ENCODE measurements at regions not wholly inside any gene's neighbourhood (a gene's known extent, or its start where the extent isn't known, plus 50 kb on each side); places are given as distances from the start of the nearest gene placed in this dataset.
A peak's percentile ranks its signal among the peaks of the same experiment; 100 is the strongest.

DNA sequence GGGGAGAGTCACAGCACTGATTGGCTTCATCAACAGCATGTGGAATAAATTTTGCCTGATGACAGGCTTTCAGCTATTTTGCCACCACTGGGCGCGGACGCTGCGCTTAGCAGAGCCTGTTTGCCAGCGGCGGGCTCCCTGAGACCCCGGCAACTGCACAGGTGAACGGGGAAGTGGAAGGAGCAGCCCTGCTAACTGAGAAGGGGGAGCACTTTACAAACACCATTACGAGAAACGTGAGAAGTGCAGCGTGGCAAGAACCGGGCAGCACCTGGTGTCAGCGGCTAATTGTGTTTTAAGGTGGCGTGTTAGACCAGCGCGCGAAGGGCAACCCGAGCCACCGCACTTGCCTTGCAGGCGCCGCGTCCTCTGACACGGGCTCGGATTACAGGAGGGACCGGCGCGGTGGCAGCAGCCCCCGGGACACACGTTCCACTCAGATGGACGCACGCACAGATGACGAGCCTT lies 307.8 kb upstream of the ARRDC4 start:
- Histone ChIP-seq H3K36me3 (no peaks in the 10 kb centered on the region), H3K4me3 (peak overlapping the region in 3 of 4 donors; percentile 16 to 37 (median 16)), H3K27ac (no peak overlapping the region), H3K9me3 (no peaks in the 10 kb centered on the region), H3K4me1 (peaks cover 0 to 18% (median 0%) of the 10 kb centered on the region in 4 donors), H3K27me3 (peaks cover 0 to 7% of the 10 kb centered on the region in 2 donors)
- no peak for DNase-seq (ENCODE audit: low spot score in 2 of 2)
- WGBS, 2 donors, result 4 to 5% methylated on average over 26 to 32 of the region's 32 CpGs
- TF ChIP-seq, protein P1, sequence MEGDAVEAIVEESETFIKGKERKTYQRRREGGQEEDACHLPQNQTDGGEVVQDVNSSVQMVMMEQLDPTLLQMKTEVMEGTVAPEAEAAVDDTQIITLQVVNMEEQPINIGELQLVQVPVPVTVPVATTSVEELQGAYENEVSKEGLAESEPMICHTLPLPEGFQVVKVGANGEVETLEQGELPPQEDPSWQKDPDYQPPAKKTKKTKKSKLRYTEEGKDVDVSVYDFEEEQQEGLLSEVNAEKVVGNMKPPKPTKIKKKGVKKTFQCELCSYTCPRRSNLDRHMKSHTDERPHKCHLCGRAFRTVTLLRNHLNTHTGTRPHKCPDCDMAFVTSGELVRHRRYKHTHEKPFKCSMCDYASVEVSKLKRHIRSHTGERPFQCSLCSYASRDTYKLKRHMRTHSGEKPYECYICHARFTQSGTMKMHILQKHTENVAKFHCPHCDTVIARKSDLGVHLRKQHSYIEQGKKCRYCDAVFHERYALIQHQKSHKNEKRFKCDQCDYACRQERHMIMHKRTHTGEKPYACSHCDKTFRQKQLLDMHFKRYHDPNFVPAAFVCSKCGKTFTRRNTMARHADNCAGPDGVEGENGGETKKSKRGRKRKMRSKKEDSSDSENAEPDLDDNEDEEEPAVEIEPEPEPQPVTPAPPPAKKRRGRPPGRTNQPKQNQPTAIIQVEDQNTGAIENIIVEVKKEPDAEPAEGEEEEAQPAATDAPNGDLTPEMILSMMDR (IDR thresholded peaks at IDR 0.05), result no peak
- TF ChIP-seq POLR2A (IDR thresholded peaks at IDR 0.05), result no peak
- TF ChIP-seq EP300 (IDR thresholded peaks at IDR 0.05), result no peak

DNA sequence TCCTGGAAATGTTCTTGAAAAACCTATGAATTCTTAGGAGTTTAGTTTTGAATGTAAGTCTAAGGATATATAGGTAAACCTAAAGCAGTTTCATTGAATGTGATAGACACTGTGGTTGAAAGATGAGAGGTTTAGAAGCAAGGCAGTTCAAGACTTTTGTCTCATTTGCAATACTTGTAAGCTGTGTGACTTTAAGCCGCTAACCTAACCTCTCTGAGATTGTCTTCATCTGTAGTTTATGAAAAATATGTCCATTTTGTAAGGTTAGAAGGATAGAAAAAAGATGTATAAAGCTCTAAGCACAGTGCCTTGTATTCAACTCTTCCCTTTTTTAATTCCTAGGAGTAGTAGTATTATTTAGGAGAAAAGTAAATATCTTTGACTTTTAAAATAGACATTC lies 306.6 kb upstream of the ARRDC4 start:
- Histone ChIP-seq H3K36me3 (no peaks in the 10 kb centered on the region), H3K27ac (no peak overlapping the region), H3K4me3 (no peak overlapping the region), H3K27me3 (peaks cover 0 to 7% of the 10 kb centered on the region in 2 donors), H3K9me3 (no peaks in the 10 kb centered on the region), H3K4me1 (peaks cover 0 to 18% (median 0%) of the 10 kb centered on the region in 4 donors)
- TF ChIP-seq EP300 (IDR thresholded peaks at IDR 0.05) (no peak), POLR2A (IDR thresholded peaks at IDR 0.05) (no peak)
- TF ChIP-seq, protein P1 (IDR thresholded peaks at IDR 0.05), result no peak
- no peak for DNase-seq (ENCODE audit: low spot score in 2 of 2)
- 94 to 97% methylated on average over 1 of the region's 1 CpG for WGBS, 2 donors

DNA sequence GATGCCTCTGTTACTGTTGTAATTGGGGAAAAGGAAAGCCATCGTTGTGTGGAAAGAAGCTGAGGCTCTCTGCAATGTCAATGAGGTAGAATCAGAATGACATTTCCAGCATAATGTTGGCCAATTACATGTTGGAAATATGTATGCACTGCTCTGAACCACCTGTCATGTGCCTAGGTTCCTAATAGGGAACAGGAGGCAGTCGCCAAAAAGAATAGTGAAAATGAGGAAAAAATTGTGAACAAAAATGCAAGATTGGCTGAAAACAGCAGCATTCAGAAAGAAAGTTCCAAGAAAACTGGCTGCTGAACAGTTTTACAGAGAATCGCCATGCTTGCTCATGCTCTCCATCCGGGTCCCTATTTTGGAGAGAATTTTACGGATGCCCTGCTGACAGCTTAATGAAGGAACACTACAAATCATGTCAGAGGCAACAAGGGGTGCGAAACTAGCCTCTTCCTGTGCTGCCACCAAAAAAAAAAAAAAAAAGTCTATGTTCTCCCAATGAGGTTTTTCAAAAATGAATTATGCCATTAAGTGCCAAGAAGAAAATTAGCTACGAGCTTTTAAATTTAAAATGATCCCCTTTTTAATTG lies 305.9 kb upstream of the ARRDC4 start:
- H3K4me3 ChIP-seq, result no peak overlapping the region
- no peak for DNase-seq (ENCODE audit: low spot score in 2 of 2)
- H3K9me3 ChIP-seq, result no peaks in the 10 kb centered on the region
- TF ChIP-seq POLR2A (IDR thresholded peaks at IDR 0.05), result no peak
- TF ChIP-seq EP300 (IDR thresholded peaks at IDR 0.05), result no peak
- TF ChIP-seq, protein P1 (IDR thresholded peaks at IDR 0.05), result no peak
- H3K27ac ChIP-seq, result no peak overlapping the region
- H3K4me1 ChIP-seq, result peaks cover 0 to 18% (median 0%) of the 10 kb centered on the region in 4 donors
- H3K36me3 ChIP-seq, result no peaks in the 10 kb centered on the region
- WGBS, 2 donors, result 22 to 25% methylated on average over 7 of the region's 7 CpGs
- H3K27me3 ChIP-seq, result peaks cover 0 to 7% of the 10 kb centered on the region in 2 donors

DNA sequence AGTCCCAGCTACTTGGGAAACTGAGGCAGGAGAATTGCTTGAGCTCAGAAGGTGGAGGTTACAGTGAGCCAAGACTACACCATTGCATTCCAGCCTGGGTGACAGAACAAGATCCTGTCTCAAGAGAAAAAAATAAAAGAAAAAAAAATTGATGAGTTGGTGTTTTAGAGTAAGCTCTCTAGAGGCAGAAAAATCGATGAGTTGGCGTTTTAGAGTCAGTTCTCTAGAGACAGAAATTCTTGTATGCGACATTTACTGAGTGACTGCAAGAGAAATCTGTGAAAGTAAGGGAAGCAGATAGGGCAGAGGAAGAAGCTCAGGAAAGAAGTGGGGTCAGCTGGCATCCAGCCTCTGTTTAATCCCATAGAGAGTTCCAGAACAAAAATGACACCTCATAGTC lies 298.7 kb upstream of the ARRDC4 start:
- H3K4me3 ChIP-seq, result no peak overlapping the region
- H3K4me1 ChIP-seq, result no peaks in the 10 kb centered on the region
- no peaks in the 10 kb centered on the region for H3K36me3 ChIP-seq
- no peak for DNase-seq (ENCODE audit: low spot score in 2 of 2)
- H3K27ac ChIP-seq, result no peak overlapping the region
- no peak for TF ChIP-seq EP300 (IDR thresholded peaks at IDR 0.05)
- no peak for TF ChIP-seq POLR2A (IDR thresholded peaks at IDR 0.05)
- TF ChIP-seq, protein P1 (IDR thresholded peaks at IDR 0.05), result no peak
- H3K27me3 ChIP-seq, result no peaks in the 10 kb centered on the region
- no peaks in the 10 kb centered on the region for H3K9me3 ChIP-seq
- WGBS, 2 donors, result 68 to 80% methylated on average over 3 of the region's 3 CpGs

DNA sequence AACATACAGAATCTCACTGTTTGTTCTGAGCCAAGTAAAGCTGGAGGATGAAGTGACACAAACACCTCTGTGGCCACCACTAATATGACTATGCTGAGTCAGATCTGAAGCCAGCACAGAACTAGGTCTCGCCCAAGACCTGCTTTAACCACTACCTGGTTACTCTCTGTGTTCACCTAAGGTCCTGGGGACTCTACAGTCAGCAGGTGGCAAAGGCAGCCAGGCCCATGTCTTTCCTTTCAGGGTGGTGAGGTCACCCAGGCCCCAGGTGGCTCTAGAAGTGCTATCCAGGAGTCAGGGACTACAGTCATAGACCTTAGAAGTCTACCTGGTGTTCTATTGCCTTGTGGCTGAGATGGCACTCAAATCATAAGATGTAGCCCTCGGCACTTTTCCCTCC lies 287.9 kb upstream of the ARRDC4 start:
- WGBS, 2 donors, result 83 to 96% methylated on average over 2 of the region's 2 CpGs
- DNase-seq (ENCODE audit: low spot score in 2 of 2), result no peak
- TF ChIP-seq EP300 (IDR thresholded peaks at IDR 0.05) (no peak), POLR2A (IDR thresholded peaks at IDR 0.05) (no peak)
- TF ChIP-seq, protein P1 (IDR thresholded peaks at IDR 0.05), result no peak
- H3K9me3 ChIP-seq, result no peaks in the 10 kb centered on the region
- no peaks in the 10 kb centered on the region for H3K27me3 ChIP-seq
- H3K36me3 ChIP-seq, result no peaks in the 10 kb centered on the region
- H3K4me3 ChIP-seq, result no peak overlapping the region
- no peak overlapping the region for H3K27ac ChIP-seq
- H3K4me1 ChIP-seq, result no peaks in the 10 kb centered on the region

All from tibial nerve (tissue), 4 donors.